ENCODE measurements at regions not wholly inside any gene's neighbourhood (a gene's known extent, or its start where the extent isn't known, plus 50 kb on each side); places are given as distances from the start of the nearest gene placed in this dataset.

- TF ChIP-seq CTCF (IDR thresholded peaks at IDR 0.05) = no peak
- no peak for TF ChIP-seq POLR2A (IDR thresholded peaks at IDR 0.05)
- TF ChIP-seq POLR2AphosphoS5 (IDR thresholded peaks at IDR 0.05) = no peak
Observed at GRCh38 chr4:188811121-188811520, 671.9 kb downstream of the TRIML1 start.
